ENCODE measurements at regions not wholly inside any gene's neighbourhood (a gene's known extent, or its start where the extent isn't known, plus 50 kb on each side); places are given as distances from the start of the nearest gene placed in this dataset.

DNA sequence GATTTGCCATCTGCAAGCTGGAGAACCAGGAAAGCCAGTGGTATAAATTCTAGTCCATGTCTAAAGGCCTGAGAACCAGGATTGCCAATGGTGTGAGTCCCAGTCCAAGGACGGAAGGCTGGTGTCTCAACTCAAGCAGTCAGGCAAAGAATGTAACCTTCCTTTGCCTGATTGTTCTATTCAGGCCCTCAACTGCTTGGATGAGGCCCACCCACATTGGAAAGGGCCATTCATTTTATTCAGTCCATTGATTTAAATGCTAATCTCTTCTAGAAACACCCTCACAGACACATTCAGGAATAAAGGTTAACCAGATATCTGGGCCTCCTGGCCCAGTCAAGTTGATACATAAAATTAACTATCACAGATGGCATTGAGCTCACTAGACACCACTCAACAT lies 427.8 kb downstream of the ZNF608 start:
- Histone ChIP-seq H3K4me2 (ENCODE audit: insufficient read depth, low read length) (no peak overlapping the region), H3K27me3 (ENCODE audit: control insufficient read depth in 2 of 2, insufficient read depth in 2 of 2, low read length in 2 of 2) (no peaks in the 10 kb centered on the region), H3K27ac (ENCODE audit: insufficient read depth, low read depth, low read length) (no peak overlapping the region), H4K20me1 (replicated peaks; ENCODE audit: control insufficient read depth, extremely low read depth, insufficient read depth, low read length) (no peaks in the 10 kb centered on the region), H3K9ac (replicated peaks; ENCODE audit: extremely low read depth, insufficient read depth, low read length) (no peak overlapping the region), H3K4me1 (ENCODE audit: control insufficient read depth, extremely low read depth, insufficient read depth, low read length) (no peaks in the 10 kb centered on the region), H3K4me3 (replicated peaks in 1 of 3; ENCODE audit: insufficient read depth in 1 of 3, low read depth in 1 of 3, low read length in 3 of 3) (no peak overlapping the region), H3K9me3 (replicated peaks; ENCODE audit: control insufficient read depth, insufficient read depth, low read length) (no peaks in the 10 kb centered on the region), H3K9me1 (replicated peaks; ENCODE audit: control insufficient read depth, extremely low read depth, insufficient read depth, low read length) (no peaks in the 10 kb centered on the region), H2AFZ (ENCODE audit: low read depth, low read length) (no peak overlapping the region), H3K79me2 (ENCODE audit: control insufficient read depth, insufficient read depth, low read length) (no peaks in the 10 kb centered on the region), H3K36me3 (ENCODE audit: control insufficient read depth in 2 of 2, extremely low read depth in 1 of 2, insufficient read depth in 2 of 2, low read length in 2 of 2) (no peaks in the 10 kb centered on the region)
- POLR2A ChIA-PET, result no interaction called here
- FAIRE-seq, result no peak
- TF ChIP-seq POLR2A (IDR thresholded peaks at IDR 0.05; ENCODE audit: low read depth, low read length), result no peak
- no peak for TF ChIP-seq JUN (IDR thresholded peaks at IDR 0.05; ENCODE audit: borderline replicate concordance, insufficient read depth, insufficient read length, low read depth)
- TF ChIP-seq, protein P1, sequence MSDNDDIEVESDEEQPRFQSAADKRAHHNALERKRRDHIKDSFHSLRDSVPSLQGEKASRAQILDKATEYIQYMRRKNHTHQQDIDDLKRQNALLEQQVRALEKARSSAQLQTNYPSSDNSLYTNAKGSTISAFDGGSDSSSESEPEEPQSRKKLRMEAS (IDR thresholded peaks at IDR 0.05; ENCODE audit: insufficient read depth, insufficient read length), result no peak
- TF ChIP-seq EZH2 (IDR thresholded peaks at IDR 0.05; ENCODE audit: borderline replicate concordance, low read depth, low read length, severe bottlenecking), result no peak
- no peak for TF ChIP-seq FOS (IDR thresholded peaks at IDR 0.05; ENCODE audit: borderline replicate concordance, insufficient read depth, low read length)
- TF ChIP-seq MYC (IDR thresholded peaks at IDR 0.05; ENCODE audit: low read depth, low read length), result no peak
- no peak for TF ChIP-seq POLR2AphosphoS5 (IDR thresholded peaks at IDR 0.05; ENCODE audit: insufficient read depth, low read depth, low read length)
- no peak for TF ChIP-seq GATA2 (IDR thresholded peaks at IDR 0.05; ENCODE audit: insufficient read depth, insufficient read length, low read depth, low read length)
- TF ChIP-seq, protein P2, sequence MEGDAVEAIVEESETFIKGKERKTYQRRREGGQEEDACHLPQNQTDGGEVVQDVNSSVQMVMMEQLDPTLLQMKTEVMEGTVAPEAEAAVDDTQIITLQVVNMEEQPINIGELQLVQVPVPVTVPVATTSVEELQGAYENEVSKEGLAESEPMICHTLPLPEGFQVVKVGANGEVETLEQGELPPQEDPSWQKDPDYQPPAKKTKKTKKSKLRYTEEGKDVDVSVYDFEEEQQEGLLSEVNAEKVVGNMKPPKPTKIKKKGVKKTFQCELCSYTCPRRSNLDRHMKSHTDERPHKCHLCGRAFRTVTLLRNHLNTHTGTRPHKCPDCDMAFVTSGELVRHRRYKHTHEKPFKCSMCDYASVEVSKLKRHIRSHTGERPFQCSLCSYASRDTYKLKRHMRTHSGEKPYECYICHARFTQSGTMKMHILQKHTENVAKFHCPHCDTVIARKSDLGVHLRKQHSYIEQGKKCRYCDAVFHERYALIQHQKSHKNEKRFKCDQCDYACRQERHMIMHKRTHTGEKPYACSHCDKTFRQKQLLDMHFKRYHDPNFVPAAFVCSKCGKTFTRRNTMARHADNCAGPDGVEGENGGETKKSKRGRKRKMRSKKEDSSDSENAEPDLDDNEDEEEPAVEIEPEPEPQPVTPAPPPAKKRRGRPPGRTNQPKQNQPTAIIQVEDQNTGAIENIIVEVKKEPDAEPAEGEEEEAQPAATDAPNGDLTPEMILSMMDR (IDR thresholded peaks at IDR 0.05; ENCODE audit: extremely low read depth in 1 of 2, insufficient read depth in 1 of 2, low read depth in 1 of 2, low read length in 2 of 2), result no peak
- CTCF ChIA-PET, result no interaction called here
- intact Hi-C loops (cut with micrococcal nuclease) (no loop called here), dilution Hi-C loops (cut with MboI; ENCODE audit: extremely low pct_ligation_motif_present, low sequenced_read_pairs) (no loop called here)
- no TSS peak for BruUV-seq (replicated peaks)
- DNase-seq (ENCODE audit: low read depth, low spot score), result no peak

Data from endothelial cell of umbilical vein (primary cell).